ENCODE measurements at regions not wholly inside any gene's neighbourhood (a gene's known extent, or its start where the extent isn't known, plus 50 kb on each side); places are given as distances from the start of the nearest gene placed in this dataset.

DNA sequence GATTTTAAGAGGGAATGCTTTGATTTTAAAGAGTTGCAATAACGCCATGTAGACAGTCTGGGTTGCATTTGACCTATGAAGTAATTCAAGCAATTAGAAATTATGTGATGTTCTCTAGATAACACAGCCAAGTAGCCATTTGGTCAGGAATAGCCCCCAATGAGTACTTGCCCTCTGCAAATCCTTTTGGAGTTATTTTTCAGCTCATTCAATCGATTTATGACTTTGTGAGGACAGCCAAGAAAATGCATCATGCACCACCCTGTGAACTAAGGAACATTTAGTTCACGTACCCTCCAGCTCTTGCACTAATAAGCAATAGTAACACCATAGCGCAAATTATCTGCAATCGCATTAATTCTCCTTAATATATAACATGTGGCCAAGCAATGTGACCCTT, 552.6 kb upstream of the INTU start:
- Histone ChIP-seq H3K9ac (ENCODE audit: insufficient read depth, low read length) (no peak overlapping the region), H3K36me3 (ENCODE audit: control insufficient read depth, insufficient read depth, low read length) (no peaks in the 10 kb centered on the region), H3K27me3 (ENCODE audit: control insufficient read depth, insufficient read depth, low read length) (no peaks in the 10 kb centered on the region), H3K79me2 (ENCODE audit: control insufficient read depth, insufficient read depth, low read length) (no peaks in the 10 kb centered on the region), H3K4me3 (replicated peaks in 1 of 4; ENCODE audit: control extremely low read depth in 1 of 4, insufficient read depth in 1 of 4, low read depth in 3 of 4, low read length in 4 of 4) (no peak overlapping the region), H2AFZ (ENCODE audit: low read length) (no peak overlapping the region), H3K4me1 (ENCODE audit: control insufficient read depth, extremely low read depth, insufficient read depth, low read length) (no peaks in the 10 kb centered on the region), H3K4me2 (ENCODE audit: extremely low read depth, insufficient read depth, low read length) (no peak overlapping the region), H3K9me3 (ENCODE audit: control insufficient read depth, insufficient read depth, low read depth, low read length) (no peaks in the 10 kb centered on the region), H3K27ac (ENCODE audit: insufficient read depth, low read length) (no peak overlapping the region), H4K20me1 (ENCODE audit: control insufficient read depth, extremely low read depth, insufficient read depth, low read length) (no peaks in the 10 kb centered on the region)
- DNase-seq (ENCODE audit: low read depth in 2 of 2): no peak
- no peak for TF ChIP-seq EZH2 (IDR thresholded peaks at IDR 0.05; ENCODE audit: low read length, missing control alignments)

DNA sequence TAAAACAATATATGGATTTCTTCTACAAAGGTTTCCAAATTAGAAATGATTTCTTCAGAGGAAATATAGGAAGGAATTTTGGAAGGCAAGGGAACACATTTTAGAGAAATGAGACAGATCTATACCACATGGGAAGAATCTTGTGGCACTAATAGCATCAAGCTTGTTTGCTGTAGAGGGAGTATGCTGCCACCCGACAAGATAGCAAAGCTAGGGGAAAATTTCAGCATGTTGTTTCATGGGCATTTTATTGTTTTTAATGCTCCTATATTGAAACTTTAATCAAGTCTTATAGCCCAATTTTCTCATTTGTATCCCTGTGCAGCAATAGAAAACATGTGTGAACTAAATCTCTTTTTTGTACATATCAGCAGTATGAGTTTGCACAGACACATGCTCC, 551.7 kb upstream of the INTU start:
- Histone ChIP-seq H3K9ac (ENCODE audit: insufficient read depth, low read length) (no peak overlapping the region), H3K27ac (ENCODE audit: insufficient read depth, low read length) (no peak overlapping the region), H3K4me2 (ENCODE audit: extremely low read depth, insufficient read depth, low read length) (no peak overlapping the region), H2AFZ (ENCODE audit: low read length) (no peak overlapping the region), H3K4me1 (ENCODE audit: control insufficient read depth, extremely low read depth, insufficient read depth, low read length) (no peaks in the 10 kb centered on the region), H4K20me1 (ENCODE audit: control insufficient read depth, extremely low read depth, insufficient read depth, low read length) (no peaks in the 10 kb centered on the region), H3K79me2 (ENCODE audit: control insufficient read depth, insufficient read depth, low read length) (no peaks in the 10 kb centered on the region), H3K36me3 (ENCODE audit: control insufficient read depth, insufficient read depth, low read length) (no peaks in the 10 kb centered on the region), H3K4me3 (replicated peaks in 1 of 4; ENCODE audit: control extremely low read depth in 1 of 4, insufficient read depth in 1 of 4, low read depth in 3 of 4, low read length in 4 of 4) (no peak overlapping the region), H3K9me3 (ENCODE audit: control insufficient read depth, insufficient read depth, low read depth, low read length) (no peaks in the 10 kb centered on the region), H3K27me3 (ENCODE audit: control insufficient read depth, insufficient read depth, low read length) (no peaks in the 10 kb centered on the region)
- TF ChIP-seq, protein P1, sequence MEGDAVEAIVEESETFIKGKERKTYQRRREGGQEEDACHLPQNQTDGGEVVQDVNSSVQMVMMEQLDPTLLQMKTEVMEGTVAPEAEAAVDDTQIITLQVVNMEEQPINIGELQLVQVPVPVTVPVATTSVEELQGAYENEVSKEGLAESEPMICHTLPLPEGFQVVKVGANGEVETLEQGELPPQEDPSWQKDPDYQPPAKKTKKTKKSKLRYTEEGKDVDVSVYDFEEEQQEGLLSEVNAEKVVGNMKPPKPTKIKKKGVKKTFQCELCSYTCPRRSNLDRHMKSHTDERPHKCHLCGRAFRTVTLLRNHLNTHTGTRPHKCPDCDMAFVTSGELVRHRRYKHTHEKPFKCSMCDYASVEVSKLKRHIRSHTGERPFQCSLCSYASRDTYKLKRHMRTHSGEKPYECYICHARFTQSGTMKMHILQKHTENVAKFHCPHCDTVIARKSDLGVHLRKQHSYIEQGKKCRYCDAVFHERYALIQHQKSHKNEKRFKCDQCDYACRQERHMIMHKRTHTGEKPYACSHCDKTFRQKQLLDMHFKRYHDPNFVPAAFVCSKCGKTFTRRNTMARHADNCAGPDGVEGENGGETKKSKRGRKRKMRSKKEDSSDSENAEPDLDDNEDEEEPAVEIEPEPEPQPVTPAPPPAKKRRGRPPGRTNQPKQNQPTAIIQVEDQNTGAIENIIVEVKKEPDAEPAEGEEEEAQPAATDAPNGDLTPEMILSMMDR (conservative IDR thresholded peaks at IDR 0.05 in 1 of 2, IDR thresholded peaks at IDR 0.05 in 1 of 2; ENCODE audit: low read depth in 1 of 2, low read length in 2 of 2): no peak
- no peak for TF ChIP-seq EZH2 (IDR thresholded peaks at IDR 0.05; ENCODE audit: low read length, missing control alignments)
- DNase-seq (ENCODE audit: low read depth in 2 of 2): no peak

DNA sequence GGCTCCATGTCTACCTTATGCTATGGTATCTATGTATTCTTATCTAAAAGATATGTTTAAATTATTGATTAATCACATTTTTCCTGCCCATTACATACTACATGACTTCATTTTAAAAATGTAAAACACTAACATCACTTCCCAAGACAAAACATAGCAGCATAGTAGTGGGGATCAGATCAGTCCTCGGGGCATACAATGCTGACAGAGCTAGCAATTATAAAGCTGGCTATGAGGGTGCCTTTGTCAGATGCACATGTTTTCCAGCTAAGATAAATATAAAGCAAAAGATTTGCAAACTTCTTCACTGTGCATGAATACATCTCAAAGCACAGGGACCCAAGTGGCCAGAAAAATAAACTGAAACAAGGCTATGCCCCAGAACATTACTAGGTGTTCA, 549.8 kb upstream of the INTU start:
- H3K4me3 ChIP-seq (replicated peaks in 1 of 4; ENCODE audit: control extremely low read depth in 1 of 4, insufficient read depth in 1 of 4, low read depth in 3 of 4, low read length in 4 of 4): no peak overlapping the region
- H3K4me2 ChIP-seq (ENCODE audit: extremely low read depth, insufficient read depth, low read length): no peak overlapping the region
- H3K27me3 ChIP-seq (ENCODE audit: control insufficient read depth, insufficient read depth, low read length): no peaks in the 10 kb centered on the region
- DNase-seq (ENCODE audit: low read depth in 2 of 2): no peak
- no peak overlapping the region for H3K27ac ChIP-seq (ENCODE audit: insufficient read depth, low read length)
- H3K79me2 ChIP-seq (ENCODE audit: control insufficient read depth, insufficient read depth, low read length): no peaks in the 10 kb centered on the region
- no peaks in the 10 kb centered on the region for H3K36me3 ChIP-seq (ENCODE audit: control insufficient read depth, insufficient read depth, low read length)
- H4K20me1 ChIP-seq (ENCODE audit: control insufficient read depth, extremely low read depth, insufficient read depth, low read length): no peaks in the 10 kb centered on the region
- H3K9me3 ChIP-seq (ENCODE audit: control insufficient read depth, insufficient read depth, low read depth, low read length): no peaks in the 10 kb centered on the region
- H3K4me1 ChIP-seq (ENCODE audit: control insufficient read depth, extremely low read depth, insufficient read depth, low read length): no peaks in the 10 kb centered on the region
- TF ChIP-seq, protein P1 (conservative IDR thresholded peaks at IDR 0.05 in 1 of 2, IDR thresholded peaks at IDR 0.05 in 1 of 2; ENCODE audit: low read depth in 1 of 2, low read length in 2 of 2): no peak
- no peak for TF ChIP-seq EZH2 (IDR thresholded peaks at IDR 0.05; ENCODE audit: low read length, missing control alignments)
- H3K9ac ChIP-seq (ENCODE audit: insufficient read depth, low read length): no peak overlapping the region
- no peak overlapping the region for H2AFZ ChIP-seq (ENCODE audit: low read length)

Measured in fibroblast of lung (primary cell).